IPS-NIHi11 (cell line): ENCODE measurements at regions not wholly inside any gene's neighbourhood (a gene's known extent, or its start where the extent isn't known, plus 50 kb on each side); places are given as distances from the start of the nearest gene placed in this dataset.

Experiments
- DNase-seq: peaks from one replicate; pipeline ENCODE4 v3.0.0; 2012; ENCODE audit warnings: mixed read lengths, low spot score

GRCh38 chr1:75083223-75083622 is 51.0 kb upstream of the LHX8 start:
- no peak for DNase-seq

DNA sequence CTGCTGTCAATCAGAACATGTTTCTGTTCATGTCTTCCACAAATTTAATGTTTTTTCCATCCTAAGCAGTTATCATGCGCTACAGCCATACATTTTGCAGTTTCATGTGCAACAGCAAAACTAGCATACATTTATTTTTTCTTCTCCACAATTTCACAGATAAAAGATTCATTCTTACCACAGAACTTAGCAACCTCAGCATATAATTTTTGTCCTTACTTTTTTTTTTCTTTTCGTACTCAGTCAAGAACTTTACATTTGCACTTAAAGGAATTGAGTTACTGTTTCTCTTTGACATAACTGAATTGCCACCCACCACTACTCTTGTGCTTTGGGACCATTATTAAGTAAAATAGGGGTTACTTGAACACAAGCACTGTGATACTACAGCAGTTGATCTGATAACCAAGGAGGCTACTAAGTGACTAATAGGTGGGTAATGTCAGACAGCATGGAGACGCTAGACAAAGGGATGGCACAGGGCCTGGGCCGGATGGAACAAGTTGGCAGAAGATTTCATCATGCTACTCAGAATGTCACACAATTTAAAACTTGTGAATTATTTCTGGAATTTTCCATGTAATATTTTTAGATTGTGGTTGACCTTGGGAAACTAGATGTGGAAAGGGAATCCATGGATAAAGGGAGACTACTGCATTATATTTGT is 50.2 kb upstream of the LHX8 start:
- DNase-seq = no peak
